Thymus (tissue), 11 donors: ENCODE measurements at regions not wholly inside any gene's neighbourhood (a gene's known extent, or its start where the extent isn't known, plus 50 kb on each side); places are given as distances from the start of the nearest gene placed in this dataset.

Experiments
- DNase-seq, 9 donors: peaks; one replicate each; pipeline ENCODE4 v3.0.0-alpha.2; 2013; ENCODE audit warnings: low spot score in 9 of 9, low read depth in 6 of 9, missing footprints in 1 of 9
- H3K27ac ChIP-seq, 2 donors: one replicate each; pipeline ENCODE4 v1.5.1; 2013; ENCODE audit warnings: control low read depth in 1 of 2, low read depth in 1 of 2, low read length in 1 of 2, mild to moderate bottlenecking in 1 of 2, moderate library complexity in 1 of 2
- H3K27me3 ChIP-seq, 2 donors: one replicate each; pipeline ENCODE4 v1.5.1; 2013; ENCODE audit warnings: low read length in 1 of 2; ENCODE audit not compliant: control insufficient read depth in 2 of 2, insufficient read depth in 1 of 2
- H3K36me3 ChIP-seq, 2 donors: one replicate each; pipeline ENCODE4 v1.5.1; 2013; ENCODE audit warnings: low read length in 1 of 2, mild to moderate bottlenecking in 1 of 2, moderate library complexity in 1 of 2; ENCODE audit not compliant: control insufficient read depth in 2 of 2, insufficient read depth in 2 of 2
- H3K4me1 ChIP-seq, 2 donors: one replicate each; pipeline ENCODE4 v1.5.1; 2013; ENCODE audit warnings: low read length in 2 of 2; ENCODE audit not compliant: control insufficient read depth in 2 of 2, insufficient read depth in 2 of 2
- H3K4me3 ChIP-seq, 2 donors: one replicate each; pipeline ENCODE4 v1.5.1; 2013; ENCODE audit warnings: low read length in 2 of 2, control low read depth in 1 of 2, mild to moderate bottlenecking in 1 of 2
- H3K9me3 ChIP-seq, 2 donors: one replicate each; pipeline ENCODE4 v1.5.1; 2013; ENCODE audit warnings: low read length in 1 of 2, mild to moderate bottlenecking in 1 of 2; ENCODE audit not compliant: control insufficient read depth in 2 of 2, insufficient read depth in 1 of 2
- WGBS: extraction: QIAGEN DNeasy Blood & Tissue Kit; methylation state at CpG from one replicate; pipeline ENCODE4 v1.1.7; 2013; 5-methylcytosine and 5-hydroxymethylcytosine counted together
- donor health status: healthy.

DNA sequence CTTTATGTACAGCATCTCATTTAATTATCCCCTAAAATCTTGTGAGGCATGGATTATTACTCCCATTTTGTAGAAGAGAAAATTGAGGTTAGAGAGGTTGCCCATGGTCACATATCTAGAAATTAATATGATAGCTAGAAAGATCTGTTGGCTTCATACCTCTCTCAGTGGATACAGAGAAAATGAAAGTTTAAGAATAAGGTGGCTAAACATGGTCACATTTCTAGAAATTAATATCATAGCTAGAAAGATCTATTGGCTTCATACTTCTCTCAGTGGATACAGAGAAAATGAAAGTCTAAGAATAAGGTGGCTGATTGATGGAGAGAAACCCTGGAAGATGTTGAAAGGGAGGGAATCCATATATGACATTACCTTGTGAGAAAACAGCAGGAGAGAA lies 260.7 kb upstream of the MAN1A1 start:
- H3K27ac ChIP-seq, result no peak overlapping the region
- no peaks in the 10 kb centered on the region for H3K27me3 ChIP-seq
- H3K4me3 ChIP-seq, result no peak overlapping the region
- DNase-seq, result no peak
- H3K4me1 ChIP-seq, result no peaks in the 10 kb centered on the region
- no peaks in the 10 kb centered on the region for H3K36me3 ChIP-seq
- no peaks in the 10 kb centered on the region for H3K9me3 ChIP-seq

DNA sequence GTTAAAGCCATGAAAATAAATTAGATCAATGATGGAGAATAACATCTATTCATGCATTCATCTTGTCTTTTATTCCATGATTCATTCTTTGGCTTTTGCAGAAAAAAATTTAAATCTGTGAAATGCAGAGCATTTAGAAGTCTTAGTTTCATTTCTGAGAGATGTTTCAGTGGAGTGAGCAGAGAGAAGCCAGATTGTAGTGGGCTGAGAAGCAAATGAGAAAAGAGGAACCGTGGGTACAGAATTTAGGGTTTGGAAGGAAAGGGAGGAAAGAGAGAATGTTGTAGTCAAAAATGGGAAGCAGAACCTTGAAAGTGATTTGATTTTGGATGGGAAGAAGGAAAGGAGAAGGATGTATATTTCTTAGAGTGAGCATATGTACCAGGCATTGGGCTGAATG lies 260.3 kb upstream of the MAN1A1 start:
- no peaks in the 10 kb centered on the region for H3K27me3 ChIP-seq
- no peak for DNase-seq
- WGBS, result 35% methylated on average over 1 of the region's 1 CpG
- H3K9me3 ChIP-seq, result no peaks in the 10 kb centered on the region
- H3K4me3 ChIP-seq, result no peak overlapping the region
- no peaks in the 10 kb centered on the region for H3K36me3 ChIP-seq
- H3K27ac ChIP-seq, result no peak overlapping the region
- H3K4me1 ChIP-seq, result no peaks in the 10 kb centered on the region

DNA sequence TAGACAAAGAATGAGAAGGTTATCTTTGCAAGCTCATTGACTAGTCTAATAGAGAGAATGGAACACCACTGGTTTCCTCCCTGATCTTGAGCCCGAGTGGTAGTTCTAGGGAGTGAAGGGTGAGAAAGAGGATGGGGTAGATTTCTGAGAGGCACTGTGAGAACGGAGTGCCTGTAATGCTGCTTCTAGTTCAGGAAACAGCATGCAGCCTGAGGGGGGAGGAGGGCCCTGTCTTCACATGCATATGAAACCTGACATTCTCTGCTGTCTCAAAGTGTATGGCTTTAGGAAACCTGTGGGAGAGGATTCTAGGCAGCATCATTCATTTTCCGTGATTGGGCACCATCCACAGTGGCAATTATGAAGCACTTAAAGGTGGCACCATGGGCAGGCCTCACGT lies 259.4 kb upstream of the MAN1A1 start:
- Histone ChIP-seq H3K27ac (no peak overlapping the region), H3K4me3 (no peak overlapping the region), H3K27me3 (no peaks in the 10 kb centered on the region), H3K9me3 (no peaks in the 10 kb centered on the region), H3K4me1 (no peaks in the 10 kb centered on the region), H3K36me3 (no peaks in the 10 kb centered on the region)
- 75% methylated on average over 4 of the region's 4 CpGs for WGBS
- no peak for DNase-seq

DNA sequence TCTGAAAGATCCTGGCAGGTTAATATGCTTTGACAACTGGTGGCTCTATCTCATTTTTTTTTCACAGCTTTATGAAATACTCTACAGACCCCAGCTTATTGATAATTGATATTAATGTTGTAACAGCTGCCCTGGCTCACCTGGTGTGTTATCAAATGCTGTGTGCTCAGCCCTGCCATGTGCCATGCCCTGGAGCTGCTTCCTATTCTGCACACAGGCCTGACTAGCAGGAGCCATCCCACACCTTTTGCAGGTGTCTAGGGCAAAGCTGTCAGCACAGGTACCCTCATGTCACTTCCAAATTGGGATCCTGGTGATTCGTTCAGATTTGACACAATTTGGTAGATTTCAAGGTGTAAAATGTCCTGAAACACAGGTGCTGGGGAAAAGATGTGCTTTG lies 254.6 kb upstream of the MAN1A1 start:
- no peaks in the 10 kb centered on the region for H3K36me3 ChIP-seq
- no peak overlapping the region for H3K4me3 ChIP-seq
- no peaks in the 10 kb centered on the region for H3K4me1 ChIP-seq
- no peak overlapping the region for H3K27ac ChIP-seq
- 86% methylated on average over 1 of the region's 1 CpG for WGBS
- no peaks in the 10 kb centered on the region for H3K27me3 ChIP-seq
- no peak for DNase-seq
- no peaks in the 10 kb centered on the region for H3K9me3 ChIP-seq

DNA sequence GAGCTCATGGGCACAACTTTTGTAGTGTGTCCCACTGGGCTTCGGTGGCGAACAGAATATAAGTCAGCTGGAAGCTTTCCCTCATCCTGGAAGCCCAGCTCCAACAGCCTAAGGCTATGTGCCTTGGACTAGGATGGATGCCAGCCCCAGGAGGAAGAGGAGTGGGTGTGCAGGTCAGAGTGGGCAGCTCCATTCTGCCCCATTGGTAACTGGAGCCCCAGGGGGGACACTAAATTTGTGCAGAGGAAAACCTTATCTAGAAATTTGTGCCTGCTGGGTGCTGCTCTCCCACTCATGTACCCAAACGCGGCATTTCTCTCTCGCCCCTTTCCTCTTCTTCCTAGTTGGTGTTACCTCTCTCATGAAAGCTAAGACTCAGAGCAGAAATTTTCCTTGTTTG lies 253.9 kb upstream of the MAN1A1 start:
- H3K4me3 ChIP-seq, result no peak overlapping the region
- no peak overlapping the region for H3K27ac ChIP-seq
- H3K36me3 ChIP-seq, result no peaks in the 10 kb centered on the region
- H3K27me3 ChIP-seq, result no peaks in the 10 kb centered on the region
- DNase-seq, result no peak
- no peaks in the 10 kb centered on the region for H3K9me3 ChIP-seq
- no peaks in the 10 kb centered on the region for H3K4me1 ChIP-seq
- WGBS, result 96% methylated on average over 5 of the region's 5 CpGs

DNA sequence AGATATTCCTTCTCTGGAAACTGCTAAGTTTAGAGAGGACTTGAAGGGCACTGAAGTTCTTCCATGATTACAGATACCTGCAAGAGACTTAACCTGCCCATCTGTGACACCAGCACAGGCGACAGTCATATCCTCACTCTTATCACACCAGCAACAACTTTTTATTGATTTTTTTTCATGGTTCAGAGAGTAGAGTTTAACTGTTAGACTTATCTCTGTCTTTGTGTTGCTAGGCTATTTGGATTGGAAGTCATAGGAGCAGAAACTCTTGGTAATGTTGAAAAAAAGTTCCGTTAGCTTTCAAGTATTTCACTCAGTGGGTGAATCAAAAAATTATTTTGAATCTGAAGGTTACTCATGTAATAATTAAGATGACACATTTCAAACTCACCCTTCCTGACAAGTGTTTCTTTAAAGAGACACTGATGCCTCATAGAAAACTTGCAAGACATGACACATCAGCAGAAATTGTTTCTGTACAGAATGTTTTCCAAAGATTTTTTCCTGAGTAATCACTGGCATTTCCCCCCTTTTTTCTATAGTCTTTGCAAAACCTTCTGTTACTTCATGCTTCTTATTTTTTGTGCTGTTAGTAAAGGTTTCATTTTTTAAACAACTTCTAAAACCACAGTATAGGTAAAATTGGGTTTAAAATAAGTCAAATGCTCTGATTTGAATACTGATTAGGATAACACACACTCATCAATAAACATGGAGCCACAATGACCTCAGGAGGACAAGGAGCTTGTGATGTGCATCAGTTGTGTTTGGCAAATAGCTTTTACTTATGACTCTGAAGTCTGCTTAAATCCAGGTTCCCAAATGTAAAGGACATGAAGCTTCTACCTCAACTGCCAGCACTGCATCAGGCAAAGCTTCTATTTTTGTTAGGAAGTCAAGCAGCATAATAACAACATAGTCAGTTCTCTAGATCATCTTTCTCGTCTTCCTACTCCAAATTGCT lies 252.9 kb upstream of the MAN1A1 start:
- Histone ChIP-seq H3K27me3 (no peaks in the 10 kb centered on the region), H3K9me3 (no peaks in the 10 kb centered on the region), H3K4me3 (no peak overlapping the region), H3K36me3 (no peaks in the 10 kb centered on the region), H3K4me1 (no peaks in the 10 kb centered on the region), H3K27ac (no peak overlapping the region)
- 95% methylated on average over 3 of the region's 3 CpGs for WGBS
- DNase-seq, result no peak

DNA sequence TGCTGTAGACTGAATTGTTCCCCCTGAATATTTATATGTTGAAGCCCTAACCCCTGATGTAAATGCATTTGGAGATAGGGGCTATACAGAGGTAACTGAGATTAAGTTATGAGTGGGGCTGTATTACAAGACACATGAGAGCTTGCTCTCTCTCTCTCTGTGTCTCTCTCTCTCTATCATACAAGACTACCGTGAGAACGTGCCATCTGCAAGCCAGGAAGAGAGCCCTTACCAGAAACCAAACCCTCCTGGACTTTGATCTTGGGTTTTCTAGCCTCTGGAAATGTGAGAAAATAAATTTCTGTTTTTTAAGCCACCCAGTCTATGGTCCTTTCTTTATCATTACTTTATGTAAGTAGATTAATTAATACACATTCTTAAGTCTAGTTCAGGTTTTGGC lies 249.3 kb upstream of the MAN1A1 start:
- 12% methylated on average over 2 of the region's 2 CpGs for WGBS

DNA sequence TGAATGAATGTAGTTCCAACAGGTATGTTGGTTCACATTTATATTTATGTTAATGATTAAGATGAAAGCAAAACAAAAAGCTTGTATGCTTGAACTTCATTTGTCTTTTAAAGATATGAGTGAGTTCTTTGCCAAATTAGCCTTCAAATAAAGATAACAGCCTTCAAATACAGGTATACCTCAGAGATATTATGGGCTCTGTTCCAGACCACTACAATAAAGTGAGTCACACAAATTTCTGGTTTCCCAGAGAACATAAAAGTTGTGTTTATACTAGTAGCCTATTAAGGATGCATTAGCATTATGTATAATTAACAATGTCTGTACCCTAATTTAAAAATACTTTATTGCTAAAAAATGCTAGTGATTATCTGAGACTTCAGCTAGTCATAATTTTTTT lies 245.3 kb upstream of the MAN1A1 start:
- Histone ChIP-seq H3K27me3 (no peaks in the 10 kb centered on the region), H3K27ac (no peak overlapping the region), H3K4me1 (no peaks in the 10 kb centered on the region), H3K36me3 (no peaks in the 10 kb centered on the region), H3K9me3 (no peaks in the 10 kb centered on the region), H3K4me3 (no peak overlapping the region)
- no peak for DNase-seq

More for the DNA sequence above, 249.3 kb upstream of the MAN1A1 start:
- Histone ChIP-seq H3K27ac (no peak overlapping the region), H3K36me3 (no peaks in the 10 kb centered on the region), H3K27me3 (no peaks in the 10 kb centered on the region), H3K4me1 (no peaks in the 10 kb centered on the region), H3K4me3 (no peak overlapping the region), H3K9me3 (no peaks in the 10 kb centered on the region)
- DNase-seq, result peak in 1 of 9 donors; percentile 17

DNA sequence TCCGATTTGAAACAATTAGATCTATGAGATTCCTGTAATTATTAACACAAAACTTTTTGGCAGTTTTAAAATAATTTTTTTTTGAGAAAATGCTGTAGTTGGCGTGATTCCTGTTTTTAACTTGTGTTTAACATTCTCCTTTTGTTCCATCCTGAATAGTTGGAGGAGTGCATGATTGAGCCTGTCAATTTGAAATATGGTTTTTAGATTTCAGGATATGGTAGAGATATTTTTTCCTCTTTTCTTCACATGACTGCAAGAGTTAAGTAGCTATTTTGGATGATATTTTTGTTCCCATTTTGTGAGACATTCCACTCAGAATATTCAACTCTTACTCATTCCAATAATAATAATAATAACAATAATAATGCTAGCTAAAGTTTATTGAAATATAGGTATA lies 241.7 kb upstream of the MAN1A1 start:
- DNase-seq, result no peak
- H3K9me3 ChIP-seq, result no peaks in the 10 kb centered on the region
- no peaks in the 10 kb centered on the region for H3K4me1 ChIP-seq
- H3K27me3 ChIP-seq, result no peaks in the 10 kb centered on the region
- no peaks in the 10 kb centered on the region for H3K36me3 ChIP-seq
- WGBS, result 94% methylated on average over 2 of the region's 2 CpGs
- no peak overlapping the region for H3K27ac ChIP-seq
- no peak overlapping the region for H3K4me3 ChIP-seq
